ENCODE measurements at regions not wholly inside any gene's neighbourhood (a gene's known extent, or its start where the extent isn't known, plus 50 kb on each side); places are given as distances from the start of the nearest gene placed in this dataset.
"Not testable (repeated sequence)": the region's sequence is repeated elsewhere in the genome, so short reads cannot be mapped to it uniquely, and the experiment has no call there.

DNA sequence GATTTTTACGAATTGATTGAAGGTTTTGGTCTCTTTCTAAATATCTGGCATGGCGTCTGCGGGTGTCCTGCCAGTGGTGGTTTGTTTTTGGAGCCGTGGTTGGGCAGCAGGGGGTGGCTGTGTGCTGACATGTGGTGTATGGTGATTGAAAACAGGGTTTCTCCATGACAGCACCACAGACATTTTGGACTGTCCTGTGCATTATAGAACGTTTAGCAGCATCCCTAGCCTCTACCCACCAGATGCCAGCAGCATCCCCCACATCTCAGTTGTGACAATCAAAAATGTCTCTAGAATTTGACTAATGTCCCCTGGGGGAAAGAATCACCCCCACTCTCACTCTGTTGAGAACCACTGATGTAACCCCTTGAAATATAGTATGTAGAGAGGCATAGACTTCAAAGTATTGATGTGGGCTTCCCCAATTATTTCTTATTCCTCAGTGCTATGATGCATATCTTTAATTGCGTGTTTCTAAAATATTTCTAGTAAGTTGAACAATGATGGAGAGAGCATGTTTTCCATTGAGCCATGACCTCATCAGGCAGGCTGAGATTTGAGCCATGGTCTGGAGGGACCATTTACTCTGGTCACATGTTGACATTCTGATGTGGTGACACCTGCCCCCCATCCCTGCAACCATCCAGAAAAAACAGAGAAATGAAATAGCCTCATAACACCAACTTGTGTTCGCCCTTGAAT, 77.4 kb upstream of the MID1 start:
- no peak for ATAC-seq
- TF ChIP-seq POLR2A (IDR thresholded peaks at IDR 0.05) (no peak), EP300 (IDR thresholded peaks at IDR 0.05) (no peak), POLR2AphosphoS5 (IDR thresholded peaks at IDR 0.05) (no peak)
- TF ChIP-seq, protein P1, sequence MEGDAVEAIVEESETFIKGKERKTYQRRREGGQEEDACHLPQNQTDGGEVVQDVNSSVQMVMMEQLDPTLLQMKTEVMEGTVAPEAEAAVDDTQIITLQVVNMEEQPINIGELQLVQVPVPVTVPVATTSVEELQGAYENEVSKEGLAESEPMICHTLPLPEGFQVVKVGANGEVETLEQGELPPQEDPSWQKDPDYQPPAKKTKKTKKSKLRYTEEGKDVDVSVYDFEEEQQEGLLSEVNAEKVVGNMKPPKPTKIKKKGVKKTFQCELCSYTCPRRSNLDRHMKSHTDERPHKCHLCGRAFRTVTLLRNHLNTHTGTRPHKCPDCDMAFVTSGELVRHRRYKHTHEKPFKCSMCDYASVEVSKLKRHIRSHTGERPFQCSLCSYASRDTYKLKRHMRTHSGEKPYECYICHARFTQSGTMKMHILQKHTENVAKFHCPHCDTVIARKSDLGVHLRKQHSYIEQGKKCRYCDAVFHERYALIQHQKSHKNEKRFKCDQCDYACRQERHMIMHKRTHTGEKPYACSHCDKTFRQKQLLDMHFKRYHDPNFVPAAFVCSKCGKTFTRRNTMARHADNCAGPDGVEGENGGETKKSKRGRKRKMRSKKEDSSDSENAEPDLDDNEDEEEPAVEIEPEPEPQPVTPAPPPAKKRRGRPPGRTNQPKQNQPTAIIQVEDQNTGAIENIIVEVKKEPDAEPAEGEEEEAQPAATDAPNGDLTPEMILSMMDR (IDR thresholded peaks at IDR 0.05) = no peak
- no peak overlapping the region for H3K4me3 ChIP-seq
- H3K27me3 ChIP-seq = no peaks in the 10 kb centered on the region
- WGBS, 2 donors (ENCODE audit: low coverage in 1 of 2) = 87 to 100% methylated on average over 1 to 6 of the region's 7 CpGs
- no peak overlapping the region for H3K27ac ChIP-seq
- no peaks in the 10 kb centered on the region for H3K9me3 ChIP-seq
- H3K4me1 ChIP-seq = no peaks in the 10 kb centered on the region
- no peaks in the 10 kb centered on the region for H3K36me3 ChIP-seq

DNA sequence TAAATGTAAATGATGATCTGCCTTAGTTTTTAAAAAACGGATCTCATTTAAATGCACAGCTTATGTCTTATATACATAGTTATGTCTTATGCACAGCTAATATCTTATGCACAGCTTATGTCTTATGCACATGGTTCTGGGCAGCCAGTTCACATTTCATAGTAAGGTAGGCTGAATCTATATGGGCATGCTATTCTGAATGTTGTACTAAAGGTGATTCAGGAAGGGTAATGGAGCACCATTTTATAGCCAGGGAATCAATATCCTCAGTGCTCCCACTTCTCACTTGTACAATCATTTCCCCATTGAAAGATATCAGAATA, 77.9 kb upstream of the MID1 start:
- H3K36me3 ChIP-seq = no peaks in the 10 kb centered on the region
- no peak for ATAC-seq
- TF ChIP-seq EP300 (IDR thresholded peaks at IDR 0.05) (no peak), POLR2AphosphoS5 (IDR thresholded peaks at IDR 0.05) (no peak), POLR2A (IDR thresholded peaks at IDR 0.05) (no peak)
- TF ChIP-seq, protein P1 (IDR thresholded peaks at IDR 0.05) = no peak
- no peaks in the 10 kb centered on the region for H3K27me3 ChIP-seq
- H3K27ac ChIP-seq = no peak overlapping the region
- no peaks in the 10 kb centered on the region for H3K9me3 ChIP-seq
- H3K4me3 ChIP-seq = no peak overlapping the region
- 57 to 100% methylated on average over 1 of the region's 1 CpG for WGBS, 2 donors (ENCODE audit: low coverage in 1 of 2)
- no peaks in the 10 kb centered on the region for H3K4me1 ChIP-seq

DNA sequence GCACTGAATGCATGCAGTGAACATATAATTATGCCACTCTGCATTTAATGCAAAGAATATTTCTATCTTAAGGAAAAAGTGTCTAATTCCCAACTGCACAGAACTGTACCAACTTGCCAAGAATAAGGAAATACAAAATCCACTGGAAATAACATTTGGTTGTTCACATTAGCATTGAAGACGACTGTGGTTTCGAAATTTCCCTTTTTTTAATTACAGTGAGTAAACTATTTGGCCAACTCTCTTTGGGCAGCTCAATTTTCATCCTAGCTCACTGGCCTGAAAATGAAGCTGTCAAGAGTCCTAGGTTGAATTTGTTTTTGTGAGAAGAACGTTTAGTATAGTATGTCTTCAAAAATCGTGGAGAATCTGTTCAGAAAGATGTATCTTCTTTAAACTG, 81.6 kb upstream of the MID1 start:
- Histone ChIP-seq H3K4me1 (no peaks in the 10 kb centered on the region), H3K4me3 (no peak overlapping the region), H3K27me3 (no peaks in the 10 kb centered on the region), H3K27ac (no peak overlapping the region), H3K36me3 (no peaks in the 10 kb centered on the region), H3K9me3 (no peaks in the 10 kb centered on the region)
- ATAC-seq = no peak
- WGBS, 2 donors (ENCODE audit: low coverage in 1 of 2) = 56 to 67% methylated on average over 4 of the region's 4 CpGs
- no peak for TF ChIP-seq POLR2AphosphoS5 (IDR thresholded peaks at IDR 0.05)
- TF ChIP-seq EP300 (IDR thresholded peaks at IDR 0.05) = no peak
- TF ChIP-seq, protein P1 (IDR thresholded peaks at IDR 0.05) = no peak
- no peak for TF ChIP-seq POLR2A (IDR thresholded peaks at IDR 0.05)

DNA sequence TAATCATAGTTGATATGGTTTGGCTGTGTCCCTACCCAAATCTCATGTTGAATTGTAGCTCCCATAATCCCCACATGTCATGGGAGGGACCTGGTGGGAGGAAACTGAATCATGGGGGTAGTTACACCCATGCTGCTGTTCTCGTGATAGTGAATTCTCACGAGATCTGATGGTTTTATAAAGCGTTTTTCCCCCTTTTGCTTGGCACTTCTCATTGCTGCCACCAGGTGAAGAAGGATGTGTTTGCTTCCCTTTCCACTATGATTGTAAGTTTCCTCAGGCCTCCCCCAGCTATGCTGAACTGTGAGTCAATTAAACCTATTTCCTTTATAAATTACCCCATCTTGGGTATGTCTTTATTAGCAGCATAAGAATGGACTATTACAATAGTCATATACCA, 86.0 kb upstream of the MID1 start:
- H3K27ac ChIP-seq, H3K36me3 ChIP-seq, H3K4me1 ChIP-seq, H3K9me3 ChIP-seq, H3K27me3 ChIP-seq, ATAC-seq, H3K4me3 ChIP-seq: not testable (repeated sequence)
- WGBS, 2 donors (ENCODE audit: low coverage in 1 of 2) = 81 to 92% methylated on average over 3 of the region's 3 CpGs

DNA sequence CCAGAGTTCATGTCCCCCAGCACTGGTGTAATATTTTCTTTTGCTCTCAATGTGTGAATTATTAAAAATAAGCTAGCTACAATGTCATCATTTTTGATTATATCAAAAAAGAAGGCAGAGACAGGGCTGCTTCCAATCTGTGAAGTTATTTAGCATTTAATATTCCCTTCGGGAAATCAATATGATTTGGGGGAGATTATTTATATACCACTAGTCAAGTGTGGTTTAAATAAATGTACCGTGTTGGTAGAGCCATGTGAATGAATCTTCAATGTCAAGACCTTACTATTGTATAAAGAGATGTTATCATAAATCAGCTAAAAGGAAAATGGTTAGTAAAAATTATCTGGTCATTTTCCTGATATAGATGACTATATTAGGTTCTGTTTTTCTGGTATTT, 87.4 kb upstream of the MID1 start:
- TF ChIP-seq POLR2AphosphoS5 (IDR thresholded peaks at IDR 0.05) (no peak), POLR2A (IDR thresholded peaks at IDR 0.05) (no peak), EP300 (IDR thresholded peaks at IDR 0.05) (no peak)
- TF ChIP-seq, protein P1 (IDR thresholded peaks at IDR 0.05) = no peak
- WGBS, 2 donors (ENCODE audit: low coverage in 1 of 2) = 82 to 94% methylated on average over 2 of the region's 2 CpGs
- Histone ChIP-seq H3K36me3 (no peaks in the 10 kb centered on the region), H3K4me3 (no peak overlapping the region), H3K9me3 (no peaks in the 10 kb centered on the region), H3K4me1 (no peaks in the 10 kb centered on the region), H3K27ac (no peak overlapping the region), H3K27me3 (no peaks in the 10 kb centered on the region)
- ATAC-seq = no peak

Measured in gastroesophageal sphincter (tissue), 4 donors.